GM10248 (cell line): ENCODE measurements at regions not wholly inside any gene's neighbourhood (a gene's known extent, or its start where the extent isn't known, plus 50 kb on each side); places are given as distances from the start of the nearest gene placed in this dataset.

Experiments
- CTCF ChIA-PET: fragments of 300-600 bp; sonication (Branson Sonifier 250); formaldehyde crosslinking; extraction: SDS; loops from one replicate; lab custom pipeline; 2021; ENCODE audit warnings: antibody characterized with exemption; lab: Yijun Ruan, JAX
- POLR2A ChIA-PET: fragments of 350-650 bp; sonication (Branson Sonifier 250); formaldehyde crosslinking; extraction: SDS; loops from one replicate; lab custom pipeline; 2020; ENCODE audit warnings: antibody characterized with exemption; lab: Yijun Ruan, JAX
- DNase-seq: peaks from one replicate; pipeline ENCODE4 v3.0.0; 2012; ENCODE audit errors: extremely low spot score
- CTCF ChIP-seq: IDR thresholded peaks from 2 replicates; pipeline ENCODE4 v1.5.1; 2012; ENCODE audit warnings: mild to moderate bottlenecking, low read depth; ENCODE audit errors: extremely low read depth, missing control alignments, control extremely low read depth

- ChIA-PET CTCF (interaction anchor here (0.8 to 10.8 kb wide), 5 partner anchors 12 to 61 kb away, joined by 3 to 127 read pairs (median 5); no protein-coding TSS in a partner anchor), POLR2A (no interaction called here)
- DNase-seq, result no peak
- no peak for TF ChIP-seq CTCF
Observed at GRCh38 chr14:95466506-95466905, 49.9 kb downstream of the SYNE3 start.

DNA sequence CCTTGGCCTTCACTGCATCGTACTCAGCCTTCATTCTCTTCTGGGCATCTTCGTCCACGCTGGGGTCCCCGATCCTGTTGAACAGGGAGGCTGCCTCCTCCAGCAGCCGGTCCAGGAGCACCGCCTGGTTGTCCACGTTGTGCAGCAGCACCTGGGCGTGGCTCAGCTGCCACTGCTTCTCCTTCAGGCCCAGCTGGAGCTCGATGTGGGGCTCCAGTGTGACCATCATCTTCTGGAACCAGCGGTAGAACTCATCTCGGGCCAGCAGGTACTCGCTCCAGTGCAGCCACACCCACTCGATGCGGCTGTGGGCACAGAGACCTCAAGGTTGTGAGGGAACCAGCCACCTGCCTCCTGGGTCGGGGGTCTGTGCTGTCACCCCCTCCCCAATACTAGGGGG is 50.5 kb downstream of the SYNE3 start:
- ChIA-PET POLR2A (no interaction called here), CTCF (interaction anchor here (0.9 to 10.8 kb wide), 4 partner anchors 12 to 62 kb away, joined by 4 to 127 read pairs (median 18); no protein-coding TSS in a partner anchor)
- TF ChIP-seq CTCF, result no peak
- DNase-seq, result no peak

- DNase-seq, result no peak
- CTCF ChIA-PET, result interaction anchor here (1.5 to 10.8 kb wide), 3 partner anchors 12 to 30 kb away, joined by 3 to 127 read pairs (median 31); no protein-coding TSS in a partner anchor
- no peak for TF ChIP-seq CTCF
- POLR2A ChIA-PET, result no interaction called here
Observed at GRCh38 chr14:95465358-95465757, 51.1 kb downstream of the SYNE3 start.

- CTCF ChIA-PET, result interaction anchor here (0.8 to 10.8 kb wide), 9 partner anchors 11 to 62 kb away, joined by 3 to 127 read pairs (median 4); no protein-coding TSS in a partner anchor
- no peak for DNase-seq
- TF ChIP-seq CTCF, result no peak
- POLR2A ChIA-PET, result no interaction called here
Observed at GRCh38 chr14:95464514-95464913, 51.9 kb downstream of the SYNE3 start.

GRCh38 chr14:95464103-95464502 is 52.3 kb downstream of the SYNE3 start:
- CTCF ChIA-PET, result interaction anchor here (0.7 to 10.8 kb wide), 11 partner anchors 10 to 63 kb away, joined by 3 to 127 read pairs (median 4); no protein-coding TSS in a partner anchor
- no peak for TF ChIP-seq CTCF

GRCh38 chr14:95463171-95463901 is 53.1 kb downstream of the SYNE3 start:
- no peak for DNase-seq
- ChIA-PET POLR2A (no interaction called here), CTCF (interaction anchor here (0.7 to 10.8 kb wide), 11 partner anchors 10 to 64 kb away, joined by 3 to 127 read pairs (median 4); no protein-coding TSS in a partner anchor)
- no peak for TF ChIP-seq CTCF

More at GRCh38 chr14:95464103-95464502, 52.3 kb downstream of the SYNE3 start:
- POLR2A ChIA-PET, result no interaction called here
- no peak for DNase-seq
